CD4-positive, alpha-beta T cell treated with Interleukin-17A for 4 hours (primary cell): ENCODE measurements at regions not wholly inside any gene's neighbourhood (a gene's known extent, or its start where the extent isn't known, plus 50 kb on each side); places are given as distances from the start of the nearest gene placed in this dataset.
"Not testable (repeated sequence)": the region's sequence is repeated elsewhere in the genome, so short reads cannot be mapped to it uniquely, and the experiment has no call there.

Experiments
- DNase-seq: peaks from one replicate; pipeline ENCODE4 v3.0.0-alpha.2; 2020; ENCODE audit warnings: mixed read lengths

DNA sequence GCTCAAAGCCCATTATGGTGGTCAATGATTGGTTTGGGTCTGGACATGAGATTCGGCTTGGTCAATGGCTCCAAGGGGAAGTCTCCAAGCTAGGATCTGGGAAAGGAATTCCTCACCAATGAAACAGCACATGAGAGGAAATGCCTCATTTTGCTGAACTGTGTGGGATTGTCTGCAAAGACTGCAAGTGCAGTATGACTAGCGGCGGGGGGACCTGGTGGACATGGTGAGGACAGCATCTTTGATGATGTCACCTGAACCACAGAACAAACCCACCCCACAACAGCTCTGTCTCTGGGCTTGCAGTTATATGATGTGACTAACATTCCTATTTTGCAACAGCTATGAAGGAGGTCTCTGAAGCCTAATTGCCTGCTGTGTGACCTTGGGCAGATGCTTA is 50.6 kb upstream of the NKD1 start:
- DNase-seq, result no peak

DNA sequence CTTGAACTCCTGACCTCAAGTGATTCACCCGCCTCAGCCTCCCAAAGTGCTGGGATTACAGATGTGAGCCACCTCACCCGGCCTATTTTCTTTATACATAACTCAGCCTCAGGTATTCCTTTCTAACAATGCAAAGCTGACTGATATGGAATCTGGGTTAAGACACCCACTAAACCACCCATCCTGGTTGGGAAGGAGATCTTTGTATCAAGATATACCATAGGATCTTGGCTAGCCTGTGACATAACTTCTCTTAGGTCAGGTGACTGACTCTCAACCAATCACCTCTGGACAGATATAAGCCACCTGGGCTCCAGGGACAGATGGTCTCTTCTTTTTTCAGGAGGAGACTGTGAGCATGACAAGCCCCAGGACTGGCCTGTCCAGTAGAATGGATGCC is 51.2 kb upstream of the NKD1 start:
- DNase-seq, result no peak

DNA sequence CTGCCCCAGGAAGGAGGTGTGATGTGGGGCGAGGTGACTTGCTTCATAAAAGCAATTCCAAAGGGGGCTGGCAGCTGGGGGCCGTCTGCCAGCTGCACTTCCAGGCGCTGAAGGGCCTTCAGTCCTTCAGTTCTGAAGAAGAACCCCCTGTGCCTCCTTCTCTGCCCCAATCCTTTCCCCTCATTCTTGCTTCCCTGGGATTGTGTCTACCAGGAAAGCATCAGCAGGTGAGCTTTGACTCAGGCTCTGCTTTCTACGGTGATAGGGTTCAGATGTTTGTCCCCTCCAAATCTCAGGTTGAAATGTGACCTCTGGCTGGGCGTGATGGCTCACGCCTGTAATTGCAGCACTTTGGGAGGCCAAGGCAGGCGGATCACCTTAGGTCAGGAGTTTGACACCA is 52.5 kb upstream of the NKD1 start:
- no peak for DNase-seq

DNA sequence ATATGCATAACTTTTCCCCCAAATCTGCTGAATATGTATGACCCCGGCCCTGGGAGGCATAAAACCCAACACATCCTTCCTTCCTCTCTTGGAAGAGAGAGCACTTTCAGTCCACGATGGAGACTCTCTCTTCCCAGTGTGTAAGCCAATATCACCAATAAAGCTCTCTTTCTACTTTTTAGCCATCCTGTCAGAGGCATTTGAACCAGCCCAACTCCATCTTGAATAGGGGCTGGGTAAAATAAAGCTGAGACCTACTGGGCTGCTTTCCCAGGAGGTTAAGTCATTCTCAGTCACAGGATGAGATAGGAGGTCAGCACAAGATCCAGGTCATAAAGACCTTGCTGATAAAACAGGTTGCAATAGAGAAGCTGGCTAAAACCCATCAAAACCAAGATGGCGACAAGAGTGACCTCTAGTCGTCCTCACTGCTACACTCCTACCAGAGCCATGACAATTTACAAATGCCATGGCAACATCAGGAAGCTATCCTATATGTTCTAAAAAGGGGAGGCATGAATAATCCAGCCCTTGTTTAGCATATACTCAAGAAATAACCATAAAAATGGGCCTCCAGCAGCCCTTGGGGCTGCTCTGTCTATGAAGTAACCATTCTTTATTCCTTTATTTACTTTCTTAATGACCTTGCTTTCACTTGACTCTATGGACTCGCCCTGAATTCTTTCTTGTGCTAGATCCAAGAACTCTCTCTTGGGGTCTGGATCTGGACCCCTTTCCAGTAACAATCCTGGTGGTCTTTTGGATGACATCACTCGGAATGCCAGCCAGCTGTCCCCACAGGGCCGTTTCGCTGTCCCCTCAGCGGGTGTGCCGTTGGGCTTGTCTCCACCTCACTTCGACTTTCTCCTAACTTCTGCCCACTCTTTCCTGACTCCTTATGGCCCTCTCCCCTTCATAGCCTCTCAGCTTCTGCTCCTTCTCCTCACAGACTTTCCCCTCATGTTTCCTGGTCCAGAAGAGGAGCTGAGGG is 53.4 kb upstream of the NKD1 start:
- no peak for DNase-seq

DNA sequence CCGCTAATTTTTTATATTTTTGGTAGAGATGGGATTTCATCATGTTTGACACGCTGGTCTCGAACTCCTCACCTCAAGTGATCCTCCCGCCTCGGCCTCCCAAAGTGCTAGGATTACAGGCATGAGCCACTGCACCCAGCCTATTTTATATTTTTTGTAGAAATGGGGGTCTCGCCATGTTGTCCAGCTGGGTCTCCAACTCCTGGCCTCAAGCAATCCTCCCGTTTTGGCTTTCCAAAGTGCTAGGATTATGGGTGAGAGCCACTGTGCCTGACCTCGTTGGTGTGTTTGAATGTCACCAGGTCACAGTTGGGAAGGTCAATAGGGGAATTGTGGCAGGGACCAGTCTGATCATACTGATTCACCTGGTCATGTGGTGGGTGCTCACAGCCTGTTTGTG is 56.7 kb upstream of the NKD1 start:
- no peak for DNase-seq

DNA sequence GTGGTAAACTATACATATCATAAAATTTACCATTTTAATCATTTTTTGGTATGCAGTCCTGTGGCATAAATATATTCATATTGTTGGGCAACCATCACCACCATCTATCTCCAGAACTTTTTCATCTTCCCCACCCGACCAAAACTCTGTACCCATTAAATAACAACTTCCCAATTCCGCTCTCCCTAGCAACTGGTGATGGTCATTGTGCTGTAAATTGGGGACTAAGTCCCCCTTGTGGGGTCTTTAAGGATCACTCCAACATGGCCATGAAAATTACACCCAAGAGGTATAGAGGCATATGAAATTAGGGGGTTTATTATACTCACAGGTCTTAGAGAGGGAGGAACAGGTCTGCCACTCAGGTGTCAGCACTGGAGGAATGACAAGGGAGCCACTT is 57.4 kb upstream of the NKD1 start:
- no peak for DNase-seq

DNA sequence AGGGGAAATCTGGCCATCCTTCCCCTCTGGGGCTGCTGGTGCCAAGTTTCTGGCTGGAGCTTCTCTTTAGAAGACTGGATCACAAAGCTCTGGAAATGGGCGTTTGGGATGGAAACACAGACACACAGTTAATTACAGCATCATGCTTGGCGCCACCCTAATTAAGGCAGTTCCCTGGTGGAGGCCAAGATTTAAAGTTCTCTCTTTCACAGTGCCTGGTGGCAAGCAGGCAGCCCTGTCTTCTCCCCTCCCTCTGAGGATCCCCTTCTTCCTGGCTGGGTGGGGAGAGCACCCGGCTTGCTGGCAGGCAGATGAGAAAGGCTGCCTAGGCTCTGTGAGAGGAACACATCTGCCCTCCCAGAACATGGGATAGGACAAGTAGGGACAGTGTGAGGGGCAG is 59.0 kb upstream of the NKD1 start:
- DNase-seq, result no peak

DNA sequence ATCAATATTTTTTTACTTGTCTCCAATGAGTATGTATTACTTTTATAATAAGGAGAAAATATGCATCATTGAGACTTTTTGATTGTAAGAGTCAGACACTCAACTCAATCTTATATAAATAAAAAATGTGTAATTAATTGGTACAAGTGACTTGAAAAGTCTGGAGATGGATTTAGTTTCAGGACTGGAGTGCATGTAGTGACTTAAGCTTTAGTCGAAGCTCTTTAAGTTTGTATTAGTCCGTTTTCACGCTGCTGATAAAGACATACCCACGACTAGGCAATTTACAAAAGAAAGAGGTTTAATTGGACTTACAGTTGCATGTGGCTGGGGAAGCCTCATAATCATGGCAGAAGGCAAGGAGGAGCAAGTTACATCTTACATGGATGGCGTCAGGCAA is 60.7 kb upstream of the NKD1 start:
- DNase-seq, result no peak

DNA sequence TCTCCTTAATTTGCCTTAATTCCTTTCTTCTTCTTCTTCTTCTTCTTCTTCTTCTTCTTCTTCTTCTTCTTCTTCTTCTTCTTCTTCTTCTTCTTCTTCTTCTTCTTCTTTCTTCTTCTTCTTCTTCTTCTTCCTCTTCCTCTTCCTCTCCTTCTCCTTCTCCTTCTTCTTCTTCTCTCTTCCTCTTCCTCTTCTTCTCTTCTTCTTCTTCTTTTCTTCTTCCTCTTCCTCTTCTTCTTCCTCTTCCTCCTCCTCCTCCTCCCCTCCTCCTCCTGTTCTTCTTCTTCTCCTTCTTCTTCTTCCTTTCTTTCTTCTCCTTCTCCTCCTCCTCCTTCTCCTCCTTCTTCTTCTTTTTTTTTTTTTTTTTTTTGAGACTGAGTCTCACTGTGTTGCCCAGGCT is 62.0 kb upstream of the NKD1 start:
- not testable (repeated sequence) for DNase-seq

DNA sequence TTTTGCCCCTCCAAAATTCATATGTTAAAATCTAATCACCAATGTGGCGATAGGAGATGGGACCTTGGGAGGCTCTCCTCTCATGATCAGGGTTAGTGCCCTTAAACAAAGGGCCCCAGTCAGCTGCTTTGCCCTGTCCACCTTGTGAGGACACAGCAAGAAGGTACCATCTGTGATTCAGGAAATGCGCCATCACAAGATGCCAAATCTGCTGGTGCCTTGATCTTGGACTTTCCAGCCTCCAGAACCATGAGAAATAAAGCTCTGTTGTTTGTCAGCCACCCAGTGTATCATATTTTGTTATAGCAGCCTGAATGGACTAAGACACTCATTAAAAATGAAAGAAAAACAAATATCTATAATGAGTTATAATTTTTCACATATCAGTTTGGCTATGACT is 63.0 kb upstream of the NKD1 start:
- no peak for DNase-seq

DNA sequence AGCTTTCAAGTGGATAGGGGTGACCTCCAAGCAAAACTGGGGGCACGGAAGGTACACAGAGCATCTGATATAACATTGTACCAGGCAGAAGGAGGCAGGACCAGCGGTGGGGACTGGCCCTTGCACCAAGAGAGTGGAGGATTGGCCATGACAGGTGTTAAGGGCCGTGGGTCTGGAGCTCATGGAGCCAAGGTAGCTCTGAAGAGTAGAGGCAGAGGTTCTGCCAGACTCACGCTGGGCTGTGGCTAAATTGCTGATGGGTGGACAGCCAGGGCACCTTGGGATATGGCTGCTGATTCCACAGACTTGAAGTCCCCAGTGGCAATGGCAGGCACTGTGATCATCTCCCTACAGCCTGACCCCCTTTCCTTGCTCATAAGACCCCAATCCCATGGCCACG is 65.9 kb upstream of the NKD1 start:
- no peak for DNase-seq

DNA sequence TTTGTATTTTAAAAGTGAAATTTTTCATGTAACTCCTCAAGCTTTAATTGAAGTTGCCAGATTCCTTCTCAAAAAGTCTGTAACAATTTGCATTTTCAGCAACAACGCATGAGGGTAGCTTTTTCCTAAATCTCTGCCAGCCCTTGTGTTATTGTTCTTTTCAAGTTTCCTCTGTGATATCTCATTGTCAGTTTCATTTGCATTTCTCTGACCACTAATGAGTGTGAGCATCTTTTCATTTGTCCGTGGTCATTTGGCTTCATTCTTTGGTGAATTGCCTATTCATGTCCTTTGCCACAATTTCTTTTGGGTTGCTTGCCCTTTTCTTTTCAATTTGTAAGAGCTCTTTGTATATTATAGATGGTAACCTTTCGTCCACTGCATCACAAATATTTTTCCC is 68.0 kb upstream of the NKD1 start:
- no peak for DNase-seq

DNA sequence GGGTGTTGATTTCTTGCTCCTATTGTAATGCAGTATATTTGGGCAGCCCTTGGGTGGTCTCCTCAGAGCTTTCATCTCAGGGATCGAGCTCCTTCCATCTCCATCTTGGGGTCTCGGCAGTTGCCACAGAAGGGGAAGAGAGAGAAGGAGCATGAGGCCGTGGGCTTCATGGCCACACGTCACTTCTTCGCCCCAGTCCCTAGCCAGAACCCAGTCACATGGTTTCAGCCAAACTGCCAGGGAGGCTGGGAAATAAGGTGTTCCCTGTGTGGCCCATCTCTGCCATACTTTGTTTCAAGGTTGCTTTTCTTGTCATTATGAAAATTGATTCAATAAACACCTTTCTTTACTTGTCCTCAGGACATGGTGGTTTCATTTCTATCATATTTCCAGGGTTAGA is 68.4 kb upstream of the NKD1 start:
- DNase-seq, result no peak

DNA sequence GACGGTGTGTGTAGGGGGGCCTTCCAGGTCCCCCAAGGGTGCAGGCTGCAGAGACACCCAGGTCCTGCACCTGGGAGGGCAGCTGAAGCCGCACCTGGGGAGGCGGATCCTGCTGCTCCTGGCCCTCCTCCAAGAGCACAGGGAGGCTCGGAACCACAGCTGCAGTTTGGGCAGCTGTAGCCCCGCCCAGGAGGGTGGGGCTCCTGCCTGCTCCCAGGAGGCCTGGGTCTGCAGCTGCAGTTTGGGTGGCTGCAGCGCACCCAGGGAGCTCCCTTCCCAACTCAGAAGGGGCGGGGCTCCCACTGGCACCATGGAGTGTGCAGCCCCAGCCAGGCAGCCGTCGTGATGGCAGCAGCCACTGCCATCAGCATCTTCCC is 69.4 kb upstream of the NKD1 start:
- peak; percentile 9 for DNase-seq

DNA sequence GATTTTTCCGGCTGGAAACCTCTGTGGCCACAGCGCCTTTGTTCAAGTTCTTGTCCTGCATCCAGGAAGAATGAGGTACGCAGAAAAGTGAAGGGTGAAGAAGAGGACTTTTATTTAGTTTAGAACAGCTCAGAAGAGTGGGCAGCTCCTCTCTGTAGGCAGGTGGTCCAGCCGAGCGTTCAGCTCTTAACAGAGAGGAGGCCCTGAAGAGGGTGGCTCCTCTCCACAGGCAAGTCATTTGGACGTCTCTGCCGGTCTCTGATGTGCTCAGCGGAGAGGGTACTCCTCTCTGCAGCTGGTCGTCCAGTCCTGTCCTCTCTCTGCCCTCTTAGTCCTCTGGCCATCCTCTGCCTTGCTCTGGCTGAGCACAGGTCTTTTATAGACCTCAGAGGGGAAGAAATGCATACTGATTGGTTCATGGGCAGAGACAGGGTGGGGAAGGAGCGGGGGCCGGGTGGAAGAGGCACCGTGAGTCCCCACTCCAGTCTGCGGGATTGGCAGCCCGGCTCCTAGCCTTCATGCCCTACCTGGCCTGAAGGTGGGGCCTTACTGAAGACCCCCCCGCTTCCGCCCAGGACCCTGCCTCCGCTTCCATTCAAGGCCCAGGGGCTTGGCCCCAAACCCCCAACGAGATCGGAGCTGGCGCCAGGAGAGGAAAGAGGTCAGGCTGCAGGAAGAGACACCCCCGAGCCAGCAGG is 70.0 kb upstream of the NKD1 start:
- DNase-seq, result no peak

DNA sequence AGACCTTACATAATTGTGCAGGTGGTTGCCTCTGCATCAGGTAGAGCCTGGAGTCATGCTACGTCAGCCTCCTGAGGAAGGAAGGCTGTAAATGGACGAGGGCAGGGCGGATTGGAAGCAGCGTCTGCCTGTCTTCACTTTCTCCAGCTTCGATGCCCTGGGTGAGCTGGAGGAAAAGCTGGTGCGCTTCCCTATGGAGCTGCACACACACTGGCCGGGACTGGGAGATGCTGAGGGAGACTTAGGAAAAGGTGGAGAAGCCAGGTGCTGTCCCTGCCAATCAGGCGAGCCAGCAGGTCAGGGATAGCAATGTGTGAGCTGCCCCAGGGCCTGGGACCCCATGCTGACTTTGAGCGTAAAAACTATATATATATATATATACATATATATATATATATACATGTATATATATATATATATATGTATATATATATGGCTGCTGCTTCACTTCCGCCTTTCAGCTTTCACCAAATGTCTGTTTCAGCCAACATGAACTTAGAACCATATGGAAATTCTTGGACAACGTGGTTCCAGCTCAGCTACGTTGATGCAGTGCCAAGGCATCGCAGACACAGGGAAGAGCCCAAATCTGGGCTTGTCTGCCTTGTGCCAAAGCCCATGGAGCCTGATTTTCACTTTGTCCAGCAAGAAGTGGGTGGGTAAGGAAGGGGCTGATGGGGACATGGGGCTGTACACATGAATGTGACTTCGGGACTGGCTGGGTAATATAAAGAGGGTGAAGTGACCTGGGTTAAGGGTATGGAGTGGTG is 71.5 kb upstream of the NKD1 start:
- no peak for DNase-seq

DNA sequence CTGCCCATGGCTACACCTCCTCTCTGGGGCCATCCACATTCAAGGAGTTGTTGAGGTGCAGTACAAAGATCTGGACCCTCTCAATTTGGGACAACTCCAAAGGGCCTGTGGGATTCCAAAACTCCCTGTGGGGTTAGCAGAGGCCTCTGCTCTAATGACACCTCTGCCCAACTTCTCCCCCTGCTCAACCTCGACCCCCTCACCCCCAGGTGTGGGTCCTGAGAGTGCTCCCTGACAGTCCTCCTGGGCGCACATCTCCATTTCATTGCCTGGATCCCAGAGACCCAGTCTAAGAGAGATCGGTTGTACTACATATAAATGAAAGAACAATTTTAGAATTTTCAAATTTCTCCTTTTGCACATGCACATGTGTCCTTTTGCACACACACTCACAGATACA is 73.0 kb upstream of the NKD1 start:
- no peak for DNase-seq

DNA sequence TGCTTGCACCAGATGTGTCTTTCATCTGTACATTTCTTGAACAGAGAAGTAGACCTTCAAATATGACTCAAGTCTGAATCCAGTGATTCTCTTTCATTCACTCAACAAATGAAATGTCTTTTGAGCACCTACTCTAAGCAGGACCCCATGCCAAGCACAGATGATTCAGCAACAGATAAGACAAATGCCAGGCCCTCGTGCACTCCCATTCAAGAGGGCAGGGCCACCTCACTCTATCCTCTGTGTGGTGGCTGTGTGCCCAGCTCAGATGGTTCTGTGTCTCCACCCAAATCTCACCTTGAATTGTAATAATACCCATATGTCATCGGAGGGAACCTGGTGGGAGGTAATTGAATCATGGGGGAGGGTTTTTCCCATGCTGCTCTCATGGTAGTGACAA is 74.1 kb upstream of the NKD1 start:
- no peak for DNase-seq

DNA sequence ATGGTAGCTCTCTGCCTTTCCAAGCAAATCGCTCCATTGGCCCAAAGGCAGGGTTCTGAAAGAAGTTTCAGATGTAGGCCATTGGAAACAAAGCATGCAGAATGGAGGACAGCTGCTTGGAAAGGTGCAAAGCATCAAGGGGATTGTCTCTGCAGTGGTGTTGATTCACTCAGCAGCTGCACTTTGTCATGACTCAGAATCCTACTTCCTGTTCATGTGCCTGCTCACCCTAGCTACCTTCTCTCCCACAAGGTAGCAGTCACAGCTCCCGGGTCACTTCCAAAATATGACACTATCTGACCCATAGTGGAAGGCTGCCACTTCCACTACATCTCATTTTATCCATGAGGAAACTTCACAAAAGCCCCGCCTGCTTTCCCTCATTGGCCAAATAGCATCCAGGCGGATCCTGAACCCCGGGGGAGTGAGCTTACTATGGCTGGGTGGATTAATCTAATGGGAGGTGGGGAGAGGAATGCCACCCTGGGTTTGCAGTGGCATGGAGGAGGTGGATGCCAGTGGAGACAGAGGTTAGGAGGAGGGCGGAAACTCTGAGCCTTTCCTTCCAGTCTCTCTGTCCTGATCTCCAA is 74.7 kb upstream of the NKD1 start:
- peak; percentile 30 for DNase-seq

DNA sequence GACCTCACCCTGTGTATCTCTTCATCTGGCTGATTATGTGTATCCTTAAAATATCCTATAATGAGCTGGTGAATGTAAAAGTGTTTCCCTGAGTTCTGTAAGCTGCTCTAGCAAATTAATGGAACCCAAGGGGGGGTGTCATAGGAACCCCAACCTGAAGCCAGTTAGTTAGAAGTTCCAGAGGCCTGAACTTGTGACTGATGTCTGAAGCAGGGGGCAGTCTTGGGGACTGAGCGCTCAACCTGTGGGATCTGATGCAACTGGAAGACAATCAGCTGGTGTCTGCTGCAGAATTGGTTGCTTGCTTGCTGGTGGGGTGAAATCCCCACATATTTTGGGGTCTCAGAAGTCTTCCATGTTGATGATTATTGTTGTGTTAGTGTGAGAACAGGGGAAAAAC is 75.7 kb upstream of the NKD1 start:
- no peak for DNase-seq

DNA sequence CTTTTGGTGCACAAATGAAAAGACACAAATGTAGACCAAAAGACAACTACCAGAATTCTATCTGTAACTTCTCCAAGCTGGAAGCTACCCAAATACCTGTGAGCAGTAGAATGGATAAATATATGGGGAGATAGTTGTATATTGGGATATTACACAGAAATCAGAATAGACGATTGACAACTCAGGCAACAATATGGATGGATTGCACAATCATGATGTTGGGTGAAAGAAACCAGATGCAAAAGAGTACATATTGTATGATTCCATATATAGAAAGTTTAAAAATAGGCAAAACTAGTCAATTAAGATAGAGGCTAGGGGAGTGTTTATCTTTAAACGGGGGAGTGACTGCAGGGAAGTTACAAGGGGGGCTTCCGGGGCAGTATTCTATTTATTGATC is 77.5 kb upstream of the NKD1 start:
- DNase-seq, result no peak

DNA sequence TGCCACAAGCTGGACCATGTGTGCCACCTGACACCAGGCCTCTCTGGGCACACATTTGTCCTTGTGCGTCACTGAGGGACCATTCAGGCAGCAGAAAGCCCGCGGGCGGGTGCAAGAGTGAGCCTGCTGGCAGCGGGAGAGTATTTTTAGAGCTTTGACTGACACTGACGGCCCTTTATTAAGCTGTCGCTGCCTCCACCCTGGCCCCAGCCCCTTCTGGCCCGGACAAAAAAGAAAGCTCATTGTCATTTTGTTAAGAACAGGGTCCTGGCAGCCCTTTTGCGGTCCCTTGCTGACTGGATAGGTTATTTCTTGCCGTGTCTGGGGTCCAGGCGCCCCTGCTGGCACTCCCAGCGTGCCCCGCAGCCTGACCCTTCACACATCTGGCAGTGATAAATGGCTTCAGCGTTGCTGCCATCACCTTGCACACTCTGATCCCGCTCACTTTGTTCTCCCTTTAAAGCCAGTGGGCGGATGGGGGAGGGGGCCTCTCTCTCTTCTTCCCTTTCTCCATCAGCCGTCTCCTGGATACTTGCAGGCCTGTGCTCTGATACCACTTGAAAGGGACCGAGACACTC is 78.4 kb upstream of the NKD1 start:
- DNase-seq, result no peak
